ENCODE measurements at regions not wholly inside any gene's neighbourhood (a gene's known extent, or its start where the extent isn't known, plus 50 kb on each side); places are given as distances from the start of the nearest gene placed in this dataset.
A peak's percentile ranks its signal among the peaks of the same experiment; 100 is the strongest.

DNA sequence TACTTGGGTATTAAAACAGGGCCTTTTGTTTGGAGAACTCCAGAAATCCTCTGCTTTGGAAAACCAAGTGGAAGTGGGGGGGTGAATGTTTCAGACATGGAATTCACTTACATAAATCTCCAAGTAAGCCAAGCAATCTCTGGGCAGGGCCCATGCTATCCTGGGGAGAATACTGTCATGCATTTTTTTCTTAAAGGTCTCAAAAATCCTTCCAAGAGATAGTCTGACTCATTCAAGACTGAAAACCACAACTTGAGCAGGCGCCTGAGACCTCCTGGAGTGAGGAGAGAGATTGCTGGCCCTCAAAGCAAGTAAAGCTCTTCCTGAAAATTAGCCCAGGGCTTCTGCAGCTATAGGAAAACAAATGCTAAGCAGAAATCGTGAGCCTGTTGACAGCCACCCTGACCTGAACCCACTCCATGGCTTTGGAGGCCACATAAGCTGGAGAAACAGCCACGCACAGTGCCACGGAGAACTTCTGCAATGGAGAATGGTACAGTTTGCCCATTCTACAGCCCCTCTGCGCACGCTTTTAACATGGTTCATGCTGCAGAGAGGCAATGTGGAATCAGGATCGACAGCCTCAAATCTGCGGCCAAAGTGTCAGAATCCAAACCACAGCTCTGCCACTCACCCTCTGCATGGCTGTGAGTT, 203.1 kb upstream of the AUTS2 start:
- Histone ChIP-seq H3K27me3 (no peaks in the 10 kb centered on the region), H3K4me1 (peaks cover 0 to 17% (median 8%) of the 10 kb centered on the region in 3 donors), H3K36me3 (no peaks in the 10 kb centered on the region), H3K27ac (no peak overlapping the region), H3K9me3 (peaks cover 0 to 9% (median 0%) of the 10 kb centered on the region in 3 donors), H3K4me3 (no peak overlapping the region)
- peak; percentile 63 for ATAC-seq
- TF ChIP-seq POLR2AphosphoS5 (IDR thresholded peaks at IDR 0.05): peak; percentile 11
- TF ChIP-seq POLR2A (IDR thresholded peaks at IDR 0.05): no peak
- WGBS, 2 donors (ENCODE audit: low coverage in 1 of 2): 79 to 84% methylated on average over 5 to 7 of the region's 8 CpGs

DNA sequence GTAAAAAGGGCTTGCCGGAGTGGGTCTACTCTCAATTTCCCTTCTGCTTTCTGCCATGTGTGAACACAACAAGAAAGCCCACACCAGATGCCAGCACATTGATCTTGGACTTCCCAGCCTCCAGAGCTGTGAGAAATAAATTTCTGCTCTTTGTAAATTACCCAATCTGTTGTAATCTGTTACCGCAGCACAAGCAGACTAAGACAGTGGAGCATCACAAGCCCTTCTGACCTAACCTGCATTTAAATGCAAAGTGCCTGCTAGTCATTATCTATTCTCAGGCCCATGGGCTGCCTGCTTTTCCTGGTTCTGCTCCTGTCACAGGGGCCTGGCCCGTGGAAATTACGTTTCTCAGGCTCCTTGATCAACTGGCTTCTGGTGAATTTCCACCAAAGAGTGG, 199.3 kb upstream of the AUTS2 start:
- peaks cover 0 to 17% (median 8%) of the 10 kb centered on the region in 3 donors for H3K4me1 ChIP-seq
- 80 to 100% methylated on average over 3 to 4 of the region's 4 CpGs for WGBS, 2 donors (ENCODE audit: low coverage in 1 of 2)
- H3K9me3 ChIP-seq: peaks cover 0 to 9% (median 0%) of the 10 kb centered on the region in 3 donors
- H3K36me3 ChIP-seq: no peaks in the 10 kb centered on the region
- ATAC-seq: no peak
- no peaks in the 10 kb centered on the region for H3K27me3 ChIP-seq
- H3K4me3 ChIP-seq: no peak overlapping the region
- H3K27ac ChIP-seq: no peak overlapping the region
- TF ChIP-seq EP300 (IDR thresholded peaks at IDR 0.05) (no peak), POLR2A (IDR thresholded peaks at IDR 0.05) (no peak), POLR2AphosphoS5 (IDR thresholded peaks at IDR 0.05) (no peak)
- TF ChIP-seq, protein P1, sequence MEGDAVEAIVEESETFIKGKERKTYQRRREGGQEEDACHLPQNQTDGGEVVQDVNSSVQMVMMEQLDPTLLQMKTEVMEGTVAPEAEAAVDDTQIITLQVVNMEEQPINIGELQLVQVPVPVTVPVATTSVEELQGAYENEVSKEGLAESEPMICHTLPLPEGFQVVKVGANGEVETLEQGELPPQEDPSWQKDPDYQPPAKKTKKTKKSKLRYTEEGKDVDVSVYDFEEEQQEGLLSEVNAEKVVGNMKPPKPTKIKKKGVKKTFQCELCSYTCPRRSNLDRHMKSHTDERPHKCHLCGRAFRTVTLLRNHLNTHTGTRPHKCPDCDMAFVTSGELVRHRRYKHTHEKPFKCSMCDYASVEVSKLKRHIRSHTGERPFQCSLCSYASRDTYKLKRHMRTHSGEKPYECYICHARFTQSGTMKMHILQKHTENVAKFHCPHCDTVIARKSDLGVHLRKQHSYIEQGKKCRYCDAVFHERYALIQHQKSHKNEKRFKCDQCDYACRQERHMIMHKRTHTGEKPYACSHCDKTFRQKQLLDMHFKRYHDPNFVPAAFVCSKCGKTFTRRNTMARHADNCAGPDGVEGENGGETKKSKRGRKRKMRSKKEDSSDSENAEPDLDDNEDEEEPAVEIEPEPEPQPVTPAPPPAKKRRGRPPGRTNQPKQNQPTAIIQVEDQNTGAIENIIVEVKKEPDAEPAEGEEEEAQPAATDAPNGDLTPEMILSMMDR (IDR thresholded peaks at IDR 0.05): no peak

- ATAC-seq: no peak
- TF ChIP-seq, protein P1 (IDR thresholded peaks at IDR 0.05): no peak
- no peak for TF ChIP-seq POLR2A (IDR thresholded peaks at IDR 0.05)
- TF ChIP-seq POLR2AphosphoS5 (IDR thresholded peaks at IDR 0.05): no peak
- no peak for TF ChIP-seq EP300 (IDR thresholded peaks at IDR 0.05)
- Histone ChIP-seq H3K36me3 (no peaks in the 10 kb centered on the region), H3K4me3 (no peak overlapping the region), H3K27me3 (no peaks in the 10 kb centered on the region), H3K4me1 (peaks cover 0 to 16% (median 8%) of the 10 kb centered on the region in 3 donors), H3K27ac (no peak overlapping the region), H3K9me3 (peaks cover 0 to 9% (median 0%) of the 10 kb centered on the region in 3 donors)
These were observed 198.9 kb upstream of the AUTS2 start for GRCh38 chr7:69399401-69399800.

DNA sequence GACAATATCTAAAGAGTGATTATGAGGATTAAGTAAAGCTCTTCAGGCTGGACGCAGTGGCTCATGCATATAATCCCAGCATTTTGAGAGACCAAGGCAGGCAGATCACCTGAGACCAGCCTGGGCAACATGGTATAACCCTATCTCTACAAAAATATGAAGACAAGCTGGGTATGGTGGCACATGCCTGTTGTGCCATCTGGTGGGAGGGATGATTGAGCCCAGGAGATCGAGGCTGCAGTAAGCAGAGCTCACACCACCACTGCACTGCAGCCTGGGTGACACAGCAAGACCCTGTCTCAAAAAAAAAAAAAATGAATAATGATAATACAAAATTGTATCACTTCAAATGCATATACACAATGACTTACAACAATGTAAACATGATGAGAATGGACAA, 195.6 kb upstream of the AUTS2 start:
- TF ChIP-seq POLR2AphosphoS5 (IDR thresholded peaks at IDR 0.05): no peak
- TF ChIP-seq POLR2A (IDR thresholded peaks at IDR 0.05): no peak
- TF ChIP-seq EP300 (IDR thresholded peaks at IDR 0.05): no peak
- TF ChIP-seq, protein P1 (IDR thresholded peaks at IDR 0.05): no peak
- H3K27ac ChIP-seq: no peak overlapping the region
- WGBS, 2 donors (ENCODE audit: low coverage in 1 of 2): 100% methylated on average over 2 of the region's 2 CpGs; no CpG with 5 or more reads in 1 of the 2 donors
- no peak for ATAC-seq
- no peak overlapping the region for H3K4me3 ChIP-seq
- H3K4me1 ChIP-seq: no peaks in the 10 kb centered on the region
- H3K9me3 ChIP-seq: peaks cover 0 to 9% (median 0%) of the 10 kb centered on the region in 3 donors
- H3K27me3 ChIP-seq: no peaks in the 10 kb centered on the region
- no peaks in the 10 kb centered on the region for H3K36me3 ChIP-seq

DNA sequence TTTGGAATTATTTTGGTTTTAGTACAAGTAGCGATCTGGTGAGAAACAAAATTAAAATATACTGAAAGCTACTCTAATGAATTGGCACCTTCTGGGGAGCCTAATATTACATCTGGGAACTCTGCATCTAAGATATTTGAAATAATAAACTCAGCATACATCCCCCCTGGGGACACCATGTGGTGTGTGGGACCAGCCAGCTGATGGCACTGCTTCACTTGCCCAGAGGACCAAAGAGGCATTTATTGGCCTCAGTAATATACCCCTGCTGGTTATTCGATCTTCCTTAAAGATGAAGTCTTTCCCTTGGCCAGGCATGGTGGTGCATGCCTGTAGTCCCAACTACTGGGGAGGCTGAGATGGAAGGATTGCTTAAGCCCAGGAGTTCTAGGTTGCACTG, 195.1 kb upstream of the AUTS2 start:
- WGBS, 2 donors (ENCODE audit: low coverage in 1 of 2): 47 to 100% methylated on average over 1 to 2 of the region's 2 CpGs
- H3K9me3 ChIP-seq: peaks cover 0 to 9% (median 0%) of the 10 kb centered on the region in 3 donors
- no peaks in the 10 kb centered on the region for H3K27me3 ChIP-seq
- H3K36me3 ChIP-seq: no peaks in the 10 kb centered on the region
- no peak overlapping the region for H3K4me3 ChIP-seq
- no peaks in the 10 kb centered on the region for H3K4me1 ChIP-seq
- TF ChIP-seq POLR2A (IDR thresholded peaks at IDR 0.05) (no peak), POLR2AphosphoS5 (IDR thresholded peaks at IDR 0.05) (no peak), EP300 (IDR thresholded peaks at IDR 0.05) (no peak)
- TF ChIP-seq, protein P1 (IDR thresholded peaks at IDR 0.05): peak in 2 of 4 experiments; percentile 21 to 41
- H3K27ac ChIP-seq: no peak overlapping the region
- ATAC-seq: no peak

Measured in gastroesophageal sphincter (tissue), 4 donors.